IMR-90 (cell line): ENCODE measurements at regions not wholly inside any gene's neighbourhood (a gene's known extent, or its start where the extent isn't known, plus 50 kb on each side); places are given as distances from the start of the nearest gene placed in this dataset.

Experiments
- ATAC-seq: fragments of 200-7000 bp; cut with Tn5 transposase; 2 replicates; pipeline ENCODE4 v1.9.1; 2020; ENCODE audit warnings: low read depth, mild to moderate bottlenecking, moderate library complexity
- BruUV-seq: library from RNA; stranded (reverse); fragments of 400-500 nt; replicated peaks from 2 replicates; lab custom pipeline; 2021; lab: Mats Ljungman, UMichigan
- CTCF ChIA-PET: fragments of 300-600 bp; formaldehyde crosslinking; extraction: SDS; loops from one replicate; lab custom pipeline; 2021; ENCODE audit warnings: antibody characterized with exemption; lab: Yijun Ruan, JAX
- POLR2A ChIA-PET: fragments of 300-600 bp; sonication (Branson Sonifier 250); formaldehyde crosslinking; loops from one replicate; lab custom pipeline; 2022; ENCODE audit warnings: antibody characterized with exemption; ENCODE audit not compliant: unreplicated experiment; lab: Charles Lee
- DNase-seq: peaks from one replicate; pipeline ENCODE4 v3.0.0; 2013
- H2AFZ ChIP-seq: replicated peaks from 2 replicates; pipeline ENCODE3; 2013; ENCODE audit warnings: low read length, mild to moderate bottlenecking; ENCODE audit not compliant: poor library complexity
- H2AK5ac ChIP-seq: 2 replicates; pipeline ENCODE4 v1.6.1; 2013; ENCODE audit warnings: low read depth, low read length, inconsistent platforms
- H2AK9ac ChIP-seq: replicated peaks from 2 replicates; pipeline ENCODE3; 2013; ENCODE audit warnings: mild to moderate bottlenecking, low read depth, low read length, moderate library complexity; ENCODE audit not compliant: poor library complexity
- H2BK120ac ChIP-seq: 2 replicates; pipeline ENCODE4 v1.6.1; 2013; ENCODE audit warnings: low read depth, low read length, inconsistent platforms
- H2BK15ac ChIP-seq: 3 replicates; pipeline ENCODE4 v1.6.1; 2013; ENCODE audit warnings: low read depth, low read length, inconsistent platforms
- H2BK20ac ChIP-seq: 2 replicates; pipeline ENCODE4 v1.6.1; 2013; ENCODE audit warnings: low read depth, mild to moderate bottlenecking, inconsistent platforms, low read length, moderate library complexity
- H2BK5ac ChIP-seq: 2 replicates; pipeline ENCODE4 v1.6.1; 2013; ENCODE audit warnings: mild to moderate bottlenecking, low read depth, low read length, inconsistent platforms; ENCODE audit not compliant: poor library complexity, severe bottlenecking
- H3K14ac ChIP-seq: replicated peaks from 2 replicates; pipeline ENCODE4 v1.6.1; 2013; ENCODE audit warnings: low read depth, low read length, inconsistent platforms
- H3K18ac ChIP-seq: 2 replicates; pipeline ENCODE4 v1.6.1; 2013; ENCODE audit warnings: low read depth, low read length, control low read depth
- H3K23ac ChIP-seq: 2 replicates; pipeline ENCODE4 v1.6.1; 2013; ENCODE audit warnings: low read depth, low read length, inconsistent platforms
- H3K27ac ChIP-seq: 2 replicates; pipeline ENCODE4 v1.5.1; 2013; ENCODE audit warnings: mild to moderate bottlenecking, control low read depth, low read length; ENCODE audit not compliant: insufficient read depth
- H3K27me3 ChIP-seq: 2 replicates; pipeline ENCODE4 v1.6.1; 2013; ENCODE audit warnings: low read length; ENCODE audit not compliant: control insufficient read depth, insufficient read depth
- H3K36me3 ChIP-seq: 2 replicates; pipeline ENCODE4 v1.6.1; 2013; ENCODE audit warnings: low read length, mixed read lengths; ENCODE audit not compliant: control insufficient read depth, insufficient read depth
- H3K4ac ChIP-seq: 2 replicates; pipeline ENCODE4 v1.6.1; 2013; ENCODE audit warnings: low read depth, low read length, inconsistent platforms
- H3K4me1 ChIP-seq: 2 replicates; pipeline ENCODE4 v1.6.1; 2013; ENCODE audit warnings: low read length, mixed read lengths; ENCODE audit not compliant: control insufficient read depth, insufficient read depth
- H3K4me2 ChIP-seq: 2 replicates; pipeline ENCODE4 v1.6.1; 2013; ENCODE audit warnings: low read depth, mild to moderate bottlenecking, control low read depth, low read length, moderate library complexity
- H3K4me3 ChIP-seq: 2 replicates; pipeline ENCODE4 v1.5.1; 2013; ENCODE audit warnings: low read depth, mild to moderate bottlenecking, control low read depth, low read length, moderate library complexity; ENCODE audit not compliant: insufficient read depth
- H3K56ac ChIP-seq: 2 replicates; pipeline ENCODE4 v1.6.1; 2013; ENCODE audit warnings: low read length, inconsistent platforms; ENCODE audit not compliant: insufficient read depth; ENCODE audit errors: extremely low read depth
- H3K79me1 ChIP-seq, 2 experiments: 2 replicates each; pipeline ENCODE4 v1.6.1; 2013; ENCODE audit warnings: low read length in 2 of 2, inconsistent platforms in 1 of 2, low read depth in 1 of 2
- H3K9ac ChIP-seq: 2 replicates; pipeline ENCODE4 v1.6.1; 2013; ENCODE audit warnings: low read depth, low read length, control low read depth
- H3K9me1 ChIP-seq: 2 replicates; pipeline ENCODE4 v1.6.1; 2013; ENCODE audit warnings: low read length, inconsistent platforms; ENCODE audit not compliant: insufficient read depth
- H3K9me3 ChIP-seq: 2 replicates; pipeline ENCODE4 v1.6.1; 2013; ENCODE audit warnings: low read length; ENCODE audit not compliant: control insufficient read depth, insufficient read depth
- H4K20me1 ChIP-seq: 2 replicates; pipeline ENCODE4 v1.6.1; 2013; ENCODE audit warnings: low read length, inconsistent platforms; ENCODE audit not compliant: insufficient read depth
- H4K5ac ChIP-seq: 2 replicates; pipeline ENCODE4 v1.6.1; 2013; ENCODE audit warnings: mild to moderate bottlenecking, low read depth, low read length, control low read depth
- H4K8ac ChIP-seq, 2 experiments: 2 replicates each; pipeline ENCODE4 v1.6.1; 2013; ENCODE audit warnings: low read depth in 2 of 2, low read length in 2 of 2, control low read depth in 1 of 2, inconsistent platforms in 1 of 2
- H4K91ac ChIP-seq: 2 replicates; pipeline ENCODE4 v1.6.1; 2013; ENCODE audit warnings: low read depth, low read length, inconsistent platforms; ENCODE audit not compliant: insufficient read depth
- BHLHE40 ChIP-seq: fragments of 150-350 bp; IDR thresholded peaks from 2 replicates; pipeline ENCODE4 v1.6.1; 2016; ENCODE audit warnings: mild to moderate bottlenecking, low read depth, low read length
- FOS ChIP-seq: fragments of 150-350 bp; IDR thresholded peaks from 2 replicates; pipeline ENCODE4 v1.6.1; 2016; ENCODE audit warnings: low read depth, low read length
- MAFK ChIP-seq: IDR thresholded peaks from 2 replicates; pipeline ENCODE4 v1.6.1; 2012; ENCODE audit warnings: low read depth, low read length, improper control_type of control experiment
- MAZ ChIP-seq: IDR thresholded peaks from 2 replicates; pipeline ENCODE4 v1.6.1; 2012; ENCODE audit warnings: low read depth, mild to moderate bottlenecking, low read length, improper control_type of control experiment, moderate library complexity, borderline replicate concordance
- MXI1 ChIP-seq: IDR thresholded peaks from 2 replicates; pipeline ENCODE4 v1.6.1; 2012; ENCODE audit warnings: low read depth, mild to moderate bottlenecking, low read length, moderate library complexity, borderline replicate concordance
- RAD21 ChIP-seq: IDR thresholded peaks from 2 replicates; pipeline ENCODE4 v1.6.1; 2012; ENCODE audit warnings: low read length, improper control_type of control experiment
- SMC3 ChIP-seq: fragments of 150-350 bp; IDR thresholded peaks from 2 replicates; pipeline ENCODE4 v1.6.1; 2016; ENCODE audit warnings: low read depth, mild to moderate bottlenecking, antibody characterized with exemption, low read length, moderate library complexity
- WGBS, 2 experiments: methylation state at CpG; one replicate each; pipeline versions ENCODE4 v1.1.5 to v1.1.7; 2013; ENCODE audit warnings: missing lambda C conversion rate in 2 of 2; ENCODE audit not compliant: insufficient read length in 1 of 2; ENCODE audit errors: extremely low coverage in 2 of 2; 5-methylcytosine and 5-hydroxymethylcytosine counted together
- dilution Hi-C: fragments of 300-500 bp; cut with HindIII; formaldehyde crosslinking; loops from one replicate; pipeline ENCODE4 v1.14.3; 2018; ENCODE audit warnings: low sequenced_read_pairs; ENCODE audit not compliant: unreplicated experiment
- in situ Hi-C: fragments of 300-500 bp; cut with MboI; formaldehyde crosslinking; loops from 3 replicates; pipeline ENCODE4 v1.14.3; 2019; ENCODE audit warnings: low sequenced_read_pairs, inconsistent platforms, mixed read lengths
- intact Hi-C: fragments of 100-400 bp; cut with micrococcal nuclease; formaldehyde crosslinking; loops from 2 replicates; pipeline ENCODE4 v1.10.0; 2022
- TF ChIP-seq, protein P1 (sequence below): fragments of 150-350 bp; IDR thresholded peaks from 2 replicates; pipeline ENCODE4 v1.6.1; 2016; ENCODE audit warnings: low read depth, mild to moderate bottlenecking, low read length, moderate library complexity, borderline replicate concordance

DNA sequence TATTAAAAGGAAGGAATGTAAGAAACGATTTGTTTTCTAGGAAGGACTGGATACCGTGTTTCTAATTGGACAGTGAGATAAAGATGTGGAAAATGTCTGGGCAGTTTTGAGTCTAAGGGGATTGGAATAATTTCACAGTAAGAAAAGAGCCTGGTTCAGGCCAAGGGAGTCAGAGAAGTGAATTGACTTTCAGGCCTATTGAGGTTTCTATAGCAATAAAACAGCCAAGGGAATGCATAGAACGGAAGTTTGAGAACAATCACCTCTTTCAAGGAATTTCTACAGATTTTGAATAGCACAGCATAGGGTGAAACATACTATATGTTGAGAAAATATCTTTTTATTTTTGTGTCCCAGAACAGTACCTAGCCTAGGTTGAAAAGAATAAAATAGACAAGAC is 271.6 kb upstream of the TRPM3 start:
- Histone ChIP-seq H3K4me1 (no peaks in the 10 kb centered on the region), H3K23ac (no peak overlapping the region), H4K5ac (no peak overlapping the region), H2AK5ac (no peak overlapping the region), H3K9ac (no peak overlapping the region), H2BK20ac (no peak overlapping the region), H4K20me1 (no peaks in the 10 kb centered on the region), H3K9me3 (no peaks in the 10 kb centered on the region), H3K36me3 (no peaks in the 10 kb centered on the region), H3K79me1 (no peaks in the 10 kb centered on the region), H3K9me1 (no peaks in the 10 kb centered on the region), H3K4me2 (no peak overlapping the region), H3K27ac (no peak overlapping the region), H3K56ac (no peak overlapping the region), H2BK5ac (no peak overlapping the region), H2BK15ac (no peak overlapping the region), H4K8ac (no peak overlapping the region), H4K91ac (no peak overlapping the region), H2AFZ (no peak overlapping the region), H2AK9ac (no peak overlapping the region), H3K27me3 (no peaks in the 10 kb centered on the region), H2BK120ac (no peak overlapping the region), H3K14ac (no peak overlapping the region), H3K18ac (no peak overlapping the region), H3K4ac (no peak overlapping the region), H3K4me3 (no peak overlapping the region)
- intact Hi-C loops = no loop called here
- no TSS peak for BruUV-seq
- no peak for TF ChIP-seq MAZ
- TF ChIP-seq, protein P1, sequence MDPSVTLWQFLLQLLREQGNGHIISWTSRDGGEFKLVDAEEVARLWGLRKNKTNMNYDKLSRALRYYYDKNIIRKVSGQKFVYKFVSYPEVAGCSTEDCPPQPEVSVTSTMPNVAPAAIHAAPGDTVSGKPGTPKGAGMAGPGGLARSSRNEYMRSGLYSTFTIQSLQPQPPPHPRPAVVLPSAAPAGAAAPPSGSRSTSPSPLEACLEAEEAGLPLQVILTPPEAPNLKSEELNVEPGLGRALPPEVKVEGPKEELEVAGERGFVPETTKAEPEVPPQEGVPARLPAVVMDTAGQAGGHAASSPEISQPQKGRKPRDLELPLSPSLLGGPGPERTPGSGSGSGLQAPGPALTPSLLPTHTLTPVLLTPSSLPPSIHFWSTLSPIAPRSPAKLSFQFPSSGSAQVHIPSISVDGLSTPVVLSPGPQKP = no peak
- no peak for TF ChIP-seq MAFK
- no peak for TF ChIP-seq RAD21
- TF ChIP-seq MXI1 = no peak
- TF ChIP-seq FOS = no peak
- no peak for TF ChIP-seq BHLHE40
- TF ChIP-seq SMC3 = no peak
- DNase-seq (no peak), ATAC-seq (no peak)
- in situ Hi-C loops = loop anchor here (25.0 kb wide), 1 partner anchor 106 kb away; no protein-coding TSS in a partner anchor
- no CpG with 5 or more reads among the region's 3 CpGs for WGBS, 2 experiments
- dilution Hi-C loops = no loop called here
- ChIA-PET POLR2A (no interaction called here), CTCF (no interaction called here)
